ENCODE measurements at regions not wholly inside any gene's neighbourhood (a gene's known extent, or its start where the extent isn't known, plus 50 kb on each side); places are given as distances from the start of the nearest gene placed in this dataset.

DNA sequence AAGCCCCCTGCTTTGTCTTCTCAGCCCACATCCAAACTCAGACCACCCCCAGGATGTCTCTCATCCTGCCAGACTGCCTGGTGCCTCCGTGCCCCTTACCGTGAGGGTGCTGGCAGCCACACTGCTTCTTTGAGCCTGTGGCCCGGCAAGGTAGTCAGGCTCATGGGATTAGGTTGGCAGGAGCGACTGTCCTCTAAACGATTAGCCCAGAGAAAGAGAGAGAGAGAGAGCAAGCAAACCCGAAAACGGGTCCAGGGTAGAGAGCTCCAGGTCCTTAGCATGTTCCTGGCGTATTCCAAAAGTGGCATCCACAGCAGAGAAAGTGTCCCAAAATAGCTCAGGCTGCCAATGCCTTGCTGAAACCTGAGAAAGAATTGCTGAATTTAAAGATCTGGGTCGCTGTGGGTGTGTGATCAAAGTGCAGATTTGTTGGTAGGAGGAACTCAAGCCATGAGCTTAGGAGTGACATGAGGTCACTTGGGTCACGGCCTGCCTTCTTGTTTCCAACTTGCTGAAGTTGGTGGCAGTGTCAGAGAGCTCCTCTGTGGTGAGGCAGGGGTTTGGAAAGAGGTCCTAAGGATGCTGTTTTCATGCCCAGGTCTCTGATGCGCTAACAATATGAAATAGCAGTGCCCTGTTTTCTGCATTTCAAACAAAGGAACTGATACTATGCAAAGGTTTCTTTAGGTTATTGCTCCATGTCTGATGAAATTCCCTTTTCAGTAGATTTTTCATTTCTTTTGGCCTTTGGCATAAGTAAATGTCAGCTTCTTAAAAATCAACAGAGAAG lies 81.6 kb downstream of the RTL9 start:
- H3K9me3 ChIP-seq (ENCODE audit: low read depth): no peaks in the 10 kb centered on the region
- H4K20me1 ChIP-seq (ENCODE audit: insufficient read depth, poor library complexity, severe bottlenecking): no peaks in the 10 kb centered on the region
- peaks cover 6% of the 10 kb centered on the region for H3K4me1 ChIP-seq (ENCODE audit: insufficient read depth)
- H3K4me3 ChIP-seq: no peak overlapping the region
- H3K79me2 ChIP-seq: no peaks in the 10 kb centered on the region
- H3K27me3 ChIP-seq: no peaks in the 10 kb centered on the region
- H2AFZ ChIP-seq: no peak overlapping the region
- no peaks in the 10 kb centered on the region for H3K36me3 ChIP-seq (replicated peaks; ENCODE audit: insufficient read depth, low read depth)
- no peak for TF ChIP-seq CTCF (IDR thresholded peaks at IDR 0.05; ENCODE audit: poor library complexity)
- no peak for TF ChIP-seq EZH2phosphoT487 (IDR thresholded peaks at IDR 0.05; ENCODE audit: low read depth, severe bottlenecking, unreplicated experiment)
- no peak for TF ChIP-seq EZH2 (IDR thresholded peaks at IDR 0.05; ENCODE audit: borderline replicate concordance)
- H3K4me2 ChIP-seq: no peak overlapping the region
- 73% methylated on average over 11 of the region's 11 CpGs for WGBS (ENCODE audit: low lambda C conversion rate, missing lambda C conversion rate)
- no peak for DNase-seq (ENCODE audit: low spot score)
- H3K27ac ChIP-seq: no peak overlapping the region
- no peaks in the 10 kb centered on the region for H3K9me2 ChIP-seq (replicated peaks; ENCODE audit: insufficient read depth)

DNA sequence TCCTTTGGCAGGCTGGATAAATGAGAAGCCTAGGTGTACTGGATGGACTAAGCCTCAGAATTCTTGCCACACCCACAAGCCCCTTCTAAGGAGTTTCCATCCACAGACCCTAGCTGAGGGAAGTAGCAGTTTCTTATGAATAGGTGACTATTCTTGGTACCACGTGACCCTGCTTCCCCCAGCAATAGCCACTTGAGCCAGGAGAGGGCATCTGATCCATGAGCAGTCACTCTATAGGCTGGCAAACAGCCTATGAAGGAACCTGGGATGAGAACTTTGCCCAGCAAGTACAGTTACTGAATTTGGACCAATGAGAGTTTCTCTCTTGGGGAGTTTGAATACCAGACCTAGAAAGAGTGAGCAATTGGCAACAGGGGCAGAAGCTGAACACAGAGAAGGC lies 84.0 kb downstream of the RTL9 start:
- Histone ChIP-seq H3K4me1 (ENCODE audit: insufficient read depth) (no peaks in the 10 kb centered on the region), H3K36me3 (replicated peaks; ENCODE audit: insufficient read depth, low read depth) (no peaks in the 10 kb centered on the region), H2AFZ (no peak overlapping the region), H3K79me2 (no peaks in the 10 kb centered on the region), H3K4me2 (no peak overlapping the region), H3K9me3 (ENCODE audit: low read depth) (no peaks in the 10 kb centered on the region), H3K9me2 (replicated peaks; ENCODE audit: insufficient read depth) (no peaks in the 10 kb centered on the region), H3K27ac (no peak overlapping the region), H3K27me3 (no peaks in the 10 kb centered on the region), H4K20me1 (ENCODE audit: insufficient read depth, poor library complexity, severe bottlenecking) (no peaks in the 10 kb centered on the region), H3K4me3 (no peak overlapping the region)
- TF ChIP-seq CTCF (IDR thresholded peaks at IDR 0.05; ENCODE audit: poor library complexity): peak; percentile 9
- TF ChIP-seq EZH2phosphoT487 (IDR thresholded peaks at IDR 0.05; ENCODE audit: low read depth, severe bottlenecking, unreplicated experiment): no peak
- DNase-seq (ENCODE audit: low spot score): peak; percentile 37
- WGBS (ENCODE audit: low lambda C conversion rate, missing lambda C conversion rate): 33% methylated on average over 1 of the region's 1 CpG

DNA sequence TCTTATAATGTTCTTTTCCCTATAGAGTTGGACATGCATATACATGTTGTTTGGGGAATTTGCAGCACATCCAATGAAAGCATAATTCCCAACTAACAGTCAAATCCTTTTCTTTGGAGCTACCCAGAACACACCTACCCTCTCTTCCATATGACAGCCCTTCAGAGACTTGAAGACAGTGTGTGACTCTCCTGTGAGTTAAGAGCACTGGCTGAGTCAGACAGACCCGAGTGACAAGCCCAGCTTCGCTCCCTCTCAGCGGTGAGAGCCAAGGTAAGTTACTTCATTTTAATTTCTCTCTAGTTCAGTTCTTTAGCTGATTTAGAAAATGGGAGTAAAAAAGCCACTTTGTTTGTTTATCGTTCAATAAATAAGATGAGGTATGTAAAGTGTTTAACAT lies 86.3 kb downstream of the RTL9 start:
- Histone ChIP-seq H3K4me3 (no peak overlapping the region), H4K20me1 (ENCODE audit: insufficient read depth, poor library complexity, severe bottlenecking) (no peaks in the 10 kb centered on the region), H3K27ac (no peak overlapping the region), H3K4me2 (no peak overlapping the region), H2AFZ (no peak overlapping the region), H3K9me3 (ENCODE audit: low read depth) (no peaks in the 10 kb centered on the region), H3K9me2 (replicated peaks; ENCODE audit: insufficient read depth) (no peaks in the 10 kb centered on the region), H3K27me3 (no peaks in the 10 kb centered on the region), H3K36me3 (replicated peaks; ENCODE audit: insufficient read depth, low read depth) (no peaks in the 10 kb centered on the region), H3K4me1 (ENCODE audit: insufficient read depth) (no peaks in the 10 kb centered on the region), H3K79me2 (no peaks in the 10 kb centered on the region)
- TF ChIP-seq EZH2 (IDR thresholded peaks at IDR 0.05; ENCODE audit: borderline replicate concordance) (no peak), EZH2phosphoT487 (IDR thresholded peaks at IDR 0.05; ENCODE audit: low read depth, severe bottlenecking, unreplicated experiment) (no peak), CTCF (IDR thresholded peaks at IDR 0.05; ENCODE audit: poor library complexity) (no peak)
- DNase-seq (ENCODE audit: low spot score): no peak
- 63% methylated on average over 4 of the region's 4 CpGs for WGBS (ENCODE audit: low lambda C conversion rate, missing lambda C conversion rate)
